NOMO-1 treated with dmso at 0.1 percent for 144 hours (cell line): ENCODE measurements at regions not wholly inside any gene's neighbourhood (a gene's known extent, or its start where the extent isn't known, plus 50 kb on each side); places are given as distances from the start of the nearest gene placed in this dataset.
"Not testable (repeated sequence)": the region's sequence is repeated elsewhere in the genome, so short reads cannot be mapped to it uniquely, and the experiment has no call there.

ENCODE experiments used
- DNase-seq: peaks from one replicate; lab custom pipeline; 2025; ENCODE audit not compliant: unreplicated experiment; lab: John Stamatoyannopoulos, UW

GRCh38 chr7:46945328-46945727 is 636.6 kb downstream of the TNS3 start:
- DNase-seq = no peak

- DNase-seq = no peak
These were observed 637.9 kb downstream of the TNS3 start for GRCh38 chr7:46943996-46944395.

GRCh38 chr7:46942574-46942973 is 639.3 kb downstream of the TNS3 start:
- DNase-seq = no peak

DNA sequence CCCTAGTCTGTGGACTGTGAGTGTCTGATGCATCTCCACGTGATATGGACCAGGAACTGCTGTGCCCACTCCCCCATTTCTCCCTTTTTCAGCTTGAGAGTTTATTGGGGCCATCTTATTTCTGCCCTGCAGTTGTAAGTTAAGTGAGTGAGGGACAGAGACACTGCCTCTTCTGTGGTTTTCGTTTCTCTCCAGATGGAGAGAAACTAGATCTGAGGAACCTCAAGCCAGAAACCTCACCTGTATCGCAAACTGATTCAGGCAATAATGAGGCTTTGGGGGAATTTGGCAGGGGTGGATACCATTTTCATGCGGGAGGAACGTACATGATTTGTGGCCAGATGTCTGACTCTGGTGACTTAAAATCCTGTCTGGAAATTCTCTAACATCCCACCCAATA is 641.7 kb downstream of the TNS3 start:
- no peak for DNase-seq

DNA sequence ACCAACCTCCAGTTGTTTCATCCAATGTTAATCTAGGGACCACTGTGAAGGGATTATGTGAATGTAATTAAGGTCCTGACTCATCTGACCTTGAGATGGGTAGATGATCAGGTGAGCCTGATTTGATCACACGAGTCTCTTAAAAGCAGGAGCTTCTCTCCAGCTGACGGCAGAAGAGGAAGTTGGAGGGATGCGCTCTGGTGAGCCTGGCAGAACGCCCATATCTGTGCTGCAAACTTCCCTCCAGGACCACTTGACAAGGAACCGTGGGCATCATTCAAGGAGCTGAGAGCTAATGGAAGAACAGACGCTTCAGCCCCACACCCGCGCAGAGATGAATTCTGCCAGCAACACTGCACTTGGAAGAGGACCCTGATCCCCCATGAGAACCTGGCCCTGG is 642.4 kb downstream of the TNS3 start:
- no peak for DNase-seq

GRCh38 chr7:46939089-46939488 is 642.8 kb downstream of the TNS3 start:
- DNase-seq = no peak

GRCh38 chr7:46937826-46938225 is 644.1 kb downstream of the TNS3 start:
- no peak for DNase-seq

GRCh38 chr7:46934198-46934825 is 647.6 kb downstream of the TNS3 start:
- no peak for DNase-seq

DNA sequence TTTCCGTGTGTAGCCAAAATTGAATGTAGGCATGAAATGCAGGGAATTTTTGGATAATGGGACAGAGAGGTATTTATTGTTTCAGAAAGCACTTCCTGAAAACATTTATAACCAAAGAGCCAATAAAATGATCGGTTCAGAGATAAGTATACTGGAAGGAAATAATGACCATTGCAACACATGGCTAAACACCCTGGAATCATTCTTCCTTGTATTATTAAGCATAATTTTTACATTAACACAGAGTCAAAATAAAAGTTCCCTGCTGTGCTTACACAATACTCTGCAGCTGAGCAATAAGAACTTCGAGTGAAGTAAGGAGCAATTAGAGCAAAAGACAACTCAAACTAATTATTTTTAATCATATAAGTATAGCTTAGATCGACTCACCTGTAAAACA is 648.3 kb downstream of the TNS3 start:
- no peak for DNase-seq

DNA sequence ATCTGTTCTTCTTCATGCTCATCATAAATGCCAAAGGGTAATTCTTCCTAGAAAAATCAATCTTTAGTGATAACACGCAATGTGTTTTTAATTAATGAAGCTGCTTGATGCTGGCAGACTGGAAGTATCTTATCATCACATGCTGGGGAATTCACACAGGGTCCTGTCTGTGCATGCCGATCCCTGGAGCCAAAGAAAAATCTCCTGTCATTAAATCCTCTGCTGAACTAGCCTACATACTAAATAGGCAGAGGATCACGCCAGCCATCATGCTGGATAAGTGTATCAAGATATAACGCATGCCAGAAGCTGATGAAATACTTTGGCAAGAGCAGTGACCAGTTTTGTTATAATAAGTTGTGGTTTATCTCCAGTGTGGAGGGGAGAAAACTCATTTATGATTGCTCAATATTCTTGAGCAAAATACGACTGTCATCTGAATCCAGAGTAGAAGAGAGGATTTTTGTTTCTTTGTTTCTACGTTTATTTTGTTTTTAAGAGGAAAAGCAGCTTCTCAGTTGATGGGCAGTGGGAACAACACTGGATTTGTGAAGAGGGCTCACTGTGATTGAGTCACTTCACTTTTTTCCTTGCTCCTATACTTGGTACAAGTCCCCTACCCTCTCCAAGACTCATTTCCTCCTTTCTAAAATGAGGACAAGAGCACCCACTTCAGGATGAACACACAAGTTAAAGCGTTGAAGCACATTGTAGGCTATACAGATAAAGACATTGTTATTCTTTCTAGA is 649.1 kb downstream of the TNS3 start:
- peak; percentile 63 for DNase-seq

GRCh38 chr7:46932306-46932675 is 649.6 kb downstream of the TNS3 start:
- DNase-seq = no peak

DNA sequence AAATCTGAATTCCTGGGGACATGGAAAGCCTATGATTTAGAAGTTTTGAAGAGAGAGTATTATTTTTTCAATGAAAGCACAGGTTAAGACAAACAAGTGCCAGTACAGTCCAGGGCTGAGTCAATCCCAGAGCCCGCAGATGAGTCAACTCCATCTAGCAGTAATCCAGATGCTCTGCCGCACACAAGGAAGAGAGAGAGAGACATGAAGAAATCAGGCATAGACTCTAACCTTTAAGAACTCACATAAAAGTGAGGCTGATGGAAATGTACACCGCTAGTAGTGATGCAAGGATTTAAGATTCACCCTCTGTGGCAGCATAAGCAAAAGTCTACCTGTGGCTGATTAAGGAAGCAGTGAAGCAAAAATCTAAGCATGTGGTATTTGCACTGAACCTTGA is 651.5 kb downstream of the TNS3 start:
- DNase-seq = no peak

DNA sequence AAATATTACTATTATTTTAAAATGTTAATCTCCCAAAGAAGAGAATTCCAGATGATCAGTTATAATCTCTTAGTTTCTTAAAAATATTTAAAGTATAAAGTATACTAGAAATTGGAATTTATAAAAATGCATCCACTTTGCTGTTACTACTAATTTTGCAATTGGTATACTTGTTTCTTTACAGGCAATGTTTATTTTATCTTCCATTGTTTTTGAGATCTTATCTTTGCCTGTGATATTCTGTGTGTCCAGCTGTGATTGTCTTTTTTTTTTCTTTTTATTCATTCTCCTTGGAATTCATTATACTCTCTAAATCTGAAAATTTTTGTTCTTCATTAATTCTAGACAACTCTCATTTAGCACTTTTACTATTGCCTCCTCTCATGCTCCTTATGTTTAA is 652.6 kb downstream of the TNS3 start:
- no peak for DNase-seq

DNA sequence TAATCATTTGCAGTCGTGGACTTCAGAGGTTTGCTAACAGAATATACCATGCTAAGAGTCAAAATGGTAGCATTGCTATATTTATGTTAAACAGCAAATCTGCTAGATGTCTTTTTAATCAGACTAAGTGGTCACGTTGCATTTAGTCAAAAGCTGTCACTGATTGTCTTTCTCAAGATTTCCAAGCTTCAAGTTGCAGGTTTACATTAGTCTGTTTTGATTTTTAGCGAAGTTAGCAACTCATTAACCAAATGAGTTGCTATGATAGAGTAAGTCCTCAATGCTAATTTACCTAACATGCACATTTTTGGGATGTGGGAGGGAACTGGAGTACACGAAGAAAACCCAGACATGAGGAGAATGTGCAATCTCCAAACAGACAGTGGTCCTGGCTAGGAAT is 653.2 kb downstream of the TNS3 start:
- no peak for DNase-seq

- no peak for DNase-seq
These were observed 654.6 kb downstream of the TNS3 start for GRCh38 chr7:46927131-46927810.

- no peak for DNase-seq
These were observed 665.3 kb downstream of the TNS3 start for GRCh38 chr7:46916581-46916980.

- no peak for DNase-seq
These were observed 669.2 kb downstream of the TNS3 start for GRCh38 chr7:46912692-46913091.

DNA sequence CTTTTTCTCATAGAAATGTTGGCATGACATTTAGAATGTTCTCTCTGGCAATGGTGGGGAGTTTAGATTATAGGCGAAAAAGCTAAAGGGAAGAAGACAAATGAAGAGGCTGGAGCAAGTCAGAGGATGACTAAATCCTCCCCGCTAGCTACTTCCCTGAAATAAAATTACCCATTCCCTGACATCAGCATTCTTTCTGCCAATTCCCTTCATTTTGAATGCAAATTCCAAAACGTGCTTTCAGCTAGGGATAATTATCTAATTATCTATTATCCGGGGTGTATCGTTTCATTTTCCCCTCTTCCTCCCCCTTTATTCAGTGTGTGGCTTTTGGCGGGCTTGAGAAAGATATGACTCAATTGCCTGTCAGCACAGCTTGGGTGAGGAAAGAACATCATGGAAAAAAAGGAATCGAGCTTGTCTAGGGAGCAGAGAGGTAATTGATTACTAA is 672.3 kb downstream of the TNS3 start:
- DNase-seq = no peak

DNA sequence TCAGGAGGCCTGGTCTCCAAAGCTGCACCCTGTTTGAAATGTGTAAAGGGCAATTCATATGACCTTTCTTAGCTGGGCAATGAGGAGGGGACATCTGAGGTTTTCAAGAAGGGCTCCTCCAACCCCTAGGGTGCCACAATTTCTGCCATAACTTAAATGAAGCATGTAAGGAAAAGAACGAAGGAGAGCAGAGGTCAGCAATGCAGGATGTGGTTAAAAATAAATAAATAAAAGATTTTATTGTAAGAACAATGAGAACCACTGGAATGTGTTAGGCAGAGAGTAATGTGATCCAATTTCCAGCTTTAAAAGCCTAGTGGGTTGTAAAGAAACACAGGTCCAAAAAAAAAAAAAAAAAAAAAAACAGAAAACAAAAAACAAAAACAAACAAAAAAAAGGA is 673.1 kb downstream of the TNS3 start:
- no peak for DNase-seq

GRCh38 chr7:46904523-46904922 is 677.4 kb downstream of the TNS3 start:
- not testable (repeated sequence) for DNase-seq

GRCh38 chr7:46902463-46902862 is 679.4 kb downstream of the TNS3 start:
- DNase-seq = no peak
